ENCODE measurements at regions not wholly inside any gene's neighbourhood (a gene's known extent, or its start where the extent isn't known, plus 50 kb on each side); places are given as distances from the start of the nearest gene placed in this dataset.

DNA sequence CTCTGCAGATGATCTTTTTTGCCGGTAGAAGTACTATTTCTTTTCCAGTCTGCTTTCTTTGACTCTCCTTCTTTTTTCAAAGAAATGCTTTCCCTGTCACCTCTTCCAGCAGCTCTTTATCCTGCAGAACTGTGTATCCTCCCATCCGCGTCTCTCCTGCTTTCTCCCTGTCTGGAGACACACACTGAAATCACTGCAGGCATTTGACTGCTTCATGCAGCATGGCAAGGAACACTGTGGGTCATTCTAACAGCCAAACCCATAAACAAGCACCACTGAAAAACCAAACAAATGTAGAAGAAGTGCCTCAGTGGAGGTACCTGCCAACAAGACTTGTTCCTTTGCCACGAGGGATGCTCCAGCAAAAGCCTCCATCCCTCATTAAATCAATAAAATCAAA lies 403.7 kb upstream of the CITED2 start:
- TF ChIP-seq, protein P1, sequence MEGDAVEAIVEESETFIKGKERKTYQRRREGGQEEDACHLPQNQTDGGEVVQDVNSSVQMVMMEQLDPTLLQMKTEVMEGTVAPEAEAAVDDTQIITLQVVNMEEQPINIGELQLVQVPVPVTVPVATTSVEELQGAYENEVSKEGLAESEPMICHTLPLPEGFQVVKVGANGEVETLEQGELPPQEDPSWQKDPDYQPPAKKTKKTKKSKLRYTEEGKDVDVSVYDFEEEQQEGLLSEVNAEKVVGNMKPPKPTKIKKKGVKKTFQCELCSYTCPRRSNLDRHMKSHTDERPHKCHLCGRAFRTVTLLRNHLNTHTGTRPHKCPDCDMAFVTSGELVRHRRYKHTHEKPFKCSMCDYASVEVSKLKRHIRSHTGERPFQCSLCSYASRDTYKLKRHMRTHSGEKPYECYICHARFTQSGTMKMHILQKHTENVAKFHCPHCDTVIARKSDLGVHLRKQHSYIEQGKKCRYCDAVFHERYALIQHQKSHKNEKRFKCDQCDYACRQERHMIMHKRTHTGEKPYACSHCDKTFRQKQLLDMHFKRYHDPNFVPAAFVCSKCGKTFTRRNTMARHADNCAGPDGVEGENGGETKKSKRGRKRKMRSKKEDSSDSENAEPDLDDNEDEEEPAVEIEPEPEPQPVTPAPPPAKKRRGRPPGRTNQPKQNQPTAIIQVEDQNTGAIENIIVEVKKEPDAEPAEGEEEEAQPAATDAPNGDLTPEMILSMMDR (IDR thresholded peaks at IDR 0.05): no peak
- no peak for TF ChIP-seq ZFX (IDR thresholded peaks at IDR 0.05; ENCODE audit: borderline replicate concordance)
